ENCODE measurements at regions not wholly inside any gene's neighbourhood (a gene's known extent, or its start where the extent isn't known, plus 50 kb on each side); places are given as distances from the start of the nearest gene placed in this dataset.

DNA sequence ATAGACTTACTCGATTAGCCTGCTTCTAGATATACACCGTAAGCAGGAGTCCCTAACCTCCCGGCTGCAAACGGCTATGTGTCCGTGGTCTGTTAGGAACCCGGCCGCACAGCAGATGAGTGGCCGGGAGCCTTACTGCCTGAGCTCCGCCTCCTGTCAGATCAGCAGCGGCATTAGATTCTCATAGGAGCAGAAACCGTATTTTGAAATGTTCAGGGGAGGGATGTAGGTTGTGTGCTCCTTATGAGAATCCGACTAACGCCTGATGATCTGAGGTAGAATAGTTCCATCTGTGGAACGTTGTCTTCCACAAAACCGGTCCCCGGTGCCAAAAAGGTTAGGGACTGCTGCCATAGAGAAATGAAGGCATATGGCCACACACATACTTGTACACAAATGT is 1491.9 kb downstream of the SLITRK5 start:
- ChIA-PET CTCF (no interaction called here), POLR2A (ENCODE audit: unreplicated experiment) (no interaction called here)
- no peaks in the 10 kb centered on the region for H3F3A ChIP-seq (ENCODE audit: insufficient read depth, low read depth)
- H3K4me2 ChIP-seq, result no peak overlapping the region
- no peaks in the 10 kb centered on the region for H3K27me3 ChIP-seq (ENCODE audit: insufficient read depth, low read depth)
- H3K9me2 ChIP-seq (ENCODE audit: insufficient read depth), result no peaks in the 10 kb centered on the region
- no TSS peak for BruUV-seq (replicated peaks)
- no peaks in the 10 kb centered on the region for H3K9me3 ChIP-seq (ENCODE audit: insufficient read depth, low read depth)
- TF ChIP-seq, protein P1, sequence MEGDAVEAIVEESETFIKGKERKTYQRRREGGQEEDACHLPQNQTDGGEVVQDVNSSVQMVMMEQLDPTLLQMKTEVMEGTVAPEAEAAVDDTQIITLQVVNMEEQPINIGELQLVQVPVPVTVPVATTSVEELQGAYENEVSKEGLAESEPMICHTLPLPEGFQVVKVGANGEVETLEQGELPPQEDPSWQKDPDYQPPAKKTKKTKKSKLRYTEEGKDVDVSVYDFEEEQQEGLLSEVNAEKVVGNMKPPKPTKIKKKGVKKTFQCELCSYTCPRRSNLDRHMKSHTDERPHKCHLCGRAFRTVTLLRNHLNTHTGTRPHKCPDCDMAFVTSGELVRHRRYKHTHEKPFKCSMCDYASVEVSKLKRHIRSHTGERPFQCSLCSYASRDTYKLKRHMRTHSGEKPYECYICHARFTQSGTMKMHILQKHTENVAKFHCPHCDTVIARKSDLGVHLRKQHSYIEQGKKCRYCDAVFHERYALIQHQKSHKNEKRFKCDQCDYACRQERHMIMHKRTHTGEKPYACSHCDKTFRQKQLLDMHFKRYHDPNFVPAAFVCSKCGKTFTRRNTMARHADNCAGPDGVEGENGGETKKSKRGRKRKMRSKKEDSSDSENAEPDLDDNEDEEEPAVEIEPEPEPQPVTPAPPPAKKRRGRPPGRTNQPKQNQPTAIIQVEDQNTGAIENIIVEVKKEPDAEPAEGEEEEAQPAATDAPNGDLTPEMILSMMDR (conservative IDR thresholded peaks at IDR 0.05), result no peak
- TF ChIP-seq EZH2 (IDR thresholded peaks at IDR 0.05; ENCODE audit: low read depth), result no peak
- H3K36me3 ChIP-seq (ENCODE audit: low read depth), result no peaks in the 10 kb centered on the region
- no peaks in the 10 kb centered on the region for H4K20me1 ChIP-seq (ENCODE audit: insufficient read depth)
- H3K27ac ChIP-seq, result no peak overlapping the region
- DNase-seq, result no peak
- no peaks in the 10 kb centered on the region for H3K79me2 ChIP-seq (ENCODE audit: low read depth)
- H3K4me1 ChIP-seq (replicated peaks; ENCODE audit: insufficient read depth), result no peaks in the 10 kb centered on the region
- no peak overlapping the region for H3K4me3 ChIP-seq
- H2AFZ ChIP-seq, result no peak overlapping the region
- intact Hi-C loops (cut with micrococcal nuclease; ENCODE audit: unreplicated experiment), result no loop called here

DNA sequence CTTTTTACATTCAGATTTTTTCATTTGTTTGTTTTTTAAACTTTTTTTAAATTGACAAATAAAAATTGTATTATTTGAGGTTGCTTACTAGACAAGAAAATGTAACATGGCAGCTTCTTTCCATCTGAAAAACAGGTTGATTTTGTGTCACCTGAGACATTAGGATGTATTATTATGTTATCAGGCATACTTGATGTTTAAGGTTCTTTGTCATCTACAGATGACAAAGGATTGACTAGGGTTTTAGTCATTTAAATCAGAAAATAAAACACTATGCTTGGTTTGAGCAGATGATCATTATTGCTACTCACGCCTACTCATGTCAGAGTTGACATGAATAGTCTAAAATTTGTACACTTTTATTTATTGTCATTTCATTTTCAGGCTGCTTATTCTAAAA is 1494.5 kb downstream of the SLITRK5 start:
- CTCF ChIA-PET, result interaction anchor here (0.6 kb wide), 2 partner anchors 1222 to 1348 kb away, joined by 3 to 7 read pairs; no protein-coding TSS in a partner anchor
- intact Hi-C loops (cut with micrococcal nuclease; ENCODE audit: unreplicated experiment), result no loop called here
- TF ChIP-seq EZH2 (IDR thresholded peaks at IDR 0.05; ENCODE audit: low read depth), result no peak
- TF ChIP-seq, protein P1 (conservative IDR thresholded peaks at IDR 0.05), result no peak
- POLR2A ChIA-PET (ENCODE audit: unreplicated experiment), result no interaction called here
- Histone ChIP-seq H3K4me3 (no peak overlapping the region), H3K79me2 (ENCODE audit: low read depth) (no peaks in the 10 kb centered on the region), H3K4me2 (no peak overlapping the region), H3K9me2 (ENCODE audit: insufficient read depth) (no peaks in the 10 kb centered on the region), H3K4me1 (replicated peaks; ENCODE audit: insufficient read depth) (no peaks in the 10 kb centered on the region), H4K20me1 (ENCODE audit: insufficient read depth) (no peaks in the 10 kb centered on the region), H3K27ac (no peak overlapping the region), H3K36me3 (ENCODE audit: low read depth) (no peaks in the 10 kb centered on the region), H3K9me3 (ENCODE audit: insufficient read depth, low read depth) (no peaks in the 10 kb centered on the region), H2AFZ (no peak overlapping the region), H3F3A (ENCODE audit: insufficient read depth, low read depth) (no peaks in the 10 kb centered on the region), H3K27me3 (ENCODE audit: insufficient read depth, low read depth) (no peaks in the 10 kb centered on the region)
- no TSS peak for BruUV-seq (replicated peaks)
- DNase-seq, result no peak

DNA sequence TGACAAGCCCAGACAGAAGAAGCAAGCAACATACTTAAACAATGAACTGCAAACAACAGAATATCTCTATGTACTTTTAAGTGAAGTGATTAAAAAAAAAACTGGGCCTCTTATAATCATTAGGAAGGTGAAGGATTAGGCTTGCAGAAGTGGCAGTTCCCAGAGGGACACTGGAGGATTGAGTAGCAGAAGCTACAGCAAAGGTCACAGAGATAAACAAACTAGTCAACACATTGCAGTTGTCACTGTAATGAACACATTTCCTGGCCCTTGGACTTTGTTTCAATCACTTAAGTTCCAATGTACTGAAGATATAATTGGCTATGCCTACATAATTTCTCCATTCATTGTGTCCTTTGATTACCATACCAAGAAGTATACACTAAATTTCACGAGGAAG is 1498.8 kb downstream of the SLITRK5 start:
- no peak overlapping the region; the same call in 1 of the 2 replicates for H2AFZ ChIP-seq
- no peak overlapping the region for H3K27ac ChIP-seq
- TF ChIP-seq, protein P1 (conservative IDR thresholded peaks at IDR 0.05), result no peak
- TF ChIP-seq EZH2 (IDR thresholded peaks at IDR 0.05; ENCODE audit: low read depth), result no peak
- H4K20me1 ChIP-seq (ENCODE audit: insufficient read depth), result no peaks in the 10 kb centered on the region
- no peaks in the 10 kb centered on the region for H3K9me3 ChIP-seq (ENCODE audit: insufficient read depth, low read depth)
- no peaks in the 10 kb centered on the region for H3K27me3 ChIP-seq (ENCODE audit: insufficient read depth, low read depth)
- no peak for DNase-seq
- no peak overlapping the region for H3K4me2 ChIP-seq
- intact Hi-C loops (cut with micrococcal nuclease; ENCODE audit: unreplicated experiment), result no loop called here
- H3K4me1 ChIP-seq (replicated peaks; ENCODE audit: insufficient read depth), result no peaks in the 10 kb centered on the region
- no peaks in the 10 kb centered on the region for H3F3A ChIP-seq (ENCODE audit: insufficient read depth, low read depth)
- no peaks in the 10 kb centered on the region for H3K9me2 ChIP-seq (ENCODE audit: insufficient read depth)
- no peaks in the 10 kb centered on the region for H3K79me2 ChIP-seq (ENCODE audit: low read depth)
- POLR2A ChIA-PET (ENCODE audit: unreplicated experiment), result no interaction called here
- no TSS peak for BruUV-seq (replicated peaks)
- H3K36me3 ChIP-seq (ENCODE audit: low read depth), result no peaks in the 10 kb centered on the region
- CTCF ChIA-PET, result no interaction called here
- no peak overlapping the region for H3K4me3 ChIP-seq
